HL-60 (cell line): ENCODE measurements at regions not wholly inside any gene's neighbourhood (a gene's known extent, or its start where the extent isn't known, plus 50 kb on each side); places are given as distances from the start of the nearest gene placed in this dataset.

Source experiments
- CTCF ChIP-seq: IDR thresholded peaks from one replicate; pipeline ENCODE4 v1.5.1; 2011; ENCODE audit warnings: low read length, control low read depth, inconsistent platforms; ENCODE audit not compliant: insufficient read depth
- REST ChIP-seq: IDR thresholded peaks from 2 replicates; pipeline ENCODE4 v1.6.1; 2012; ENCODE audit warnings: low read depth; ENCODE audit not compliant: insufficient replicate concordance

- TF ChIP-seq CTCF (no peak), REST (no peak)
These were observed 399.6 kb upstream of the SALL3 start for GRCh38 chr18:78579854-78580577.
